Effector CD8-positive, alpha-beta T cell (primary cell): ENCODE measurements at regions not wholly inside any gene's neighbourhood (a gene's known extent, or its start where the extent isn't known, plus 50 kb on each side); places are given as distances from the start of the nearest gene placed in this dataset.
"Not testable (repeated sequence)": the region's sequence is repeated elsewhere in the genome, so short reads cannot be mapped to it uniquely, and the experiment has no call there.

Source experiments
- DNase-seq: peaks from one replicate; lab custom pipeline; 2025; lab: John Stamatoyannopoulos, UW

DNA sequence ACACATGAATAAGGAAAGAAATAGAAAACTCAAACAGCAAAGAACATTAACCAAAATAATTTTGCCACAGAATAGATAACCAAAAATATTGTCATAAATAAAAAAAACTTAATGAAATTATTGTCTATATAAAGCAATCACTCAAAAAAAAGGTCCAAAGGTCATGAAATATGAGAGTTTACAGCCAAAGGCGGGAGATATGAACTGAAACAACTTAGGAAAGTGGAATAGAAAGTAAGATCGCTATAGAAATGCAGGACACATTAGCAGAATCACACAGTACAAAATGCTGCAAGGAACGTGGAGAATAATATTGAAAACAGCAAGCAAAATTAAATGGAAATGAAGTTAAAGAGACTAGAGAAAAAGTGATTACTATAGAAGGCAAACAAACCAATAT, 375.0 kb upstream of the ARHGEF26 start:
- DNase-seq = no peak

DNA sequence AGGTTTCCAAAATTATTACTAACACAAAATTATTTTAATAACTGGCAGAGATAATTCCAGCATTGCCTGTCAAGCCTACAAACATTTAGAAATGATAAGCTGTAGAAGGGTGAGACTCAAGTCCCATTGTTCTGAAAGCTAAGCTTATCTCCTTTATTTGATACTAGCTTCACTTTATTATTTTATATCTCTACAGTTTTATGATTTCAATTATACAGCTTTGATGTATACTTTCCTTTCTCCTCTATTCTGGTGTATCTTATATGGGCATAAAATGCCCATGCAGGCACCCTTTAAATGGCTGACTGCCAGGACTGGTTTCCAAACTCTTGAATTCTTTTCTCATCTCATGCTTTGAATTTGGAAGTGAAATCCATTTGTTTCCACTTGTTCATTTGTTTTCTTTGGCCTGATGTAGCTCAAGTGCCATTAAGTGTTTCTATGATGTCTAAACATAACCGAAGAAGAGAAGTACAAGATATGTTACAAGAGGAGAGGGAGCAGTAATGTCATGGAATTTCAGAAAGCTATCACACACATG, 372.1 kb upstream of the ARHGEF26 start:
- DNase-seq = no peak

DNA sequence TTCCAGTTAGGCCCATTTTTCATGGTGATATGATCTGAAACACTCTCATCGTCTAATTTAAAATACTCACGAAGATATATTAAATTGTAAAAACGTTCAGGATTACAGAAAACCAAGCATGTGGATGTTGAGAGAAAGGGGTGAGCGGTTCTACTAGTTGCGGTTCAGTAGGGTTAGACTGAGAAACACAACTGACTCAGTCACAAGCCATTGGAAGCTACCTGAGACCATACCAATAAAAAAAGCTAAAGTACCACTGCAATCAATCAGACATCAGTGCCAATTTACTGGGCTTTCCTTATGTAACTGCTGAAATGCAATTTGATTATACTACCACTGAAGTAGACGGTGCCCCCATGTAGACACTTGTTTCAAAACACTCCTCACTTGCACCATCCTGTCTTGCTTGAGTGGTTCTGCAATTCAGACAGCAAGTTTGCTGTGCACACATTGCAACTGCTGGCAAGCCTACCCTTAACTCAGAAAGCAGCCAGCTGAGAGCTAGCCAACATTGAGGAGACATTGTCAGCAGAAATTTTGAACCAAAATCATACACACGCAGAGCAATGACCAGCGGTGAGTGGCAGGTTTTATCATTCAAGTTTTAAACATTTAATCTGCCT, 368.7 kb upstream of the ARHGEF26 start:
- DNase-seq = no peak

DNA sequence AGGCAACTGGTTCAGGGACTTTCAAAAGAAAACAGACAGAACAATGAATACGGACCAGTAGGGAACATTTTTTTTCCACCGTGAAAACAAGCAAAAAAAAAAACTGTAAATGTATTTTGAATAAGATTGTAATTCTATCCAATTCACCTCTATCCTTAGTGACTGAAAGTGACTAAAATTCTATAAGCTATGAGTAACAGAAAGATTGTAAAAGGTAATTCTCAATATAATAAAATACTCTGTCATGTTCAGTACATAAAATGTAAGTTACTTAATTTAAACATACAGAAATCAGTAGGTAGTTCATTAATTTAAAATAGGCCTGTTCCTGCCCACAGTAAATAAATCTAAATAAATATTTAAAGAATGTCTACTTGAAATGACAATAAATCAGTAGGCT, 368.2 kb upstream of the ARHGEF26 start:
- no peak for DNase-seq

DNA sequence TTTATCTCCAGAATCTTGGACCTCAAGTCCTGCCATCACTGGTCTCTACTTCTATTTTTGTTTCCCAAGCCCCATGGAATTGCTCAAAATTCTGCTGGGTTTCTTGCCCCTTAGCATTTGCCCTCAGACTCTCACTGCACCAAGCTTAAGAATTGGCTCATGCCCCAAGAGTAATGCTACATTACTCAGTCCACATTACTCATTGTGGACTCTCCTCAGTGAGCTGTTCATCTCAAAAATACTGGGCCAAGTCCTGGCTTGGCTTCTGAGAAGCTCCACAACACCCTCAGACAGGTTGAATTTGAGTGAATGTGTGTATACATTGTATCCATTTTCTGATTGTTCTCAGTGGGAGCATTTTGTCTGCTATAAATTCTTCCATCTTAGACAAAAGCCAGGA, 364.4 kb upstream of the ARHGEF26 start:
- DNase-seq = no peak

DNA sequence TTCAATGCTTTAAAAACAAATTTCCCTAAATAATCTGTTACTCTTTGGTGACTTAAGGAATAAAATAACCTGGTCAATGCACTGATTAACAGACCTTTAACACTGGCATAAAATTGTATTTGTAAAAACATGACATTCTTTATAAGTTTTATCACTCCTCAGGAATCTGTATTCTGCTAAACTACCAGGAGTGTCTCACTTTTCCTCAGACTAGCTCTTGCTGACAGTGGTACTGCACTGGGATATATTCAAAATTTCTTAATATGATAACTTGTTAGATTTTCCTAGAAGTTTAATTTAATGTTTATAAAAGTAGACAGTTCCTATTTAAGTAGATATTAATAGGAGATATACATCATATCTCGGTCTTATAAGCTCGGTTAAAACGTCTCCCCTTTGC, 363.4 kb upstream of the ARHGEF26 start:
- no peak for DNase-seq

DNA sequence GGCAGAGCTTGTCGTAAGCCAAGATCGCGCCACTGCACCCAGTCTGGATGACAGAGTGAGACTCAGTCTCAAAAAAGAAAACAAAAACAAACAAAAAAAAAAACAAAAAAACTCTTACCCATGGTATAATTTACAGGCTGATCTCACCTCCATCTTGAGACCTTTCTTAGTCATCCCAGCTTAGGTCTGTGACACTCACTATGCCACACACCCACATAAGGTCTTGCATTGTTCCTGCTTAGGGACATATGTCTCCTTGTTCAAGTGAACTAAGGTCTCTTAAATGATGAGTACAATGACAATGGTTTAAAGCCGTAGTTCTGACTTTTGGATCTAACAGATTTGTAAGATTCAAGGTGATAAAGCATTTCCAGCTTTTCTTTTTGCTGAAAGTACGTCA, 360.2 kb upstream of the ARHGEF26 start:
- DNase-seq = no peak

DNA sequence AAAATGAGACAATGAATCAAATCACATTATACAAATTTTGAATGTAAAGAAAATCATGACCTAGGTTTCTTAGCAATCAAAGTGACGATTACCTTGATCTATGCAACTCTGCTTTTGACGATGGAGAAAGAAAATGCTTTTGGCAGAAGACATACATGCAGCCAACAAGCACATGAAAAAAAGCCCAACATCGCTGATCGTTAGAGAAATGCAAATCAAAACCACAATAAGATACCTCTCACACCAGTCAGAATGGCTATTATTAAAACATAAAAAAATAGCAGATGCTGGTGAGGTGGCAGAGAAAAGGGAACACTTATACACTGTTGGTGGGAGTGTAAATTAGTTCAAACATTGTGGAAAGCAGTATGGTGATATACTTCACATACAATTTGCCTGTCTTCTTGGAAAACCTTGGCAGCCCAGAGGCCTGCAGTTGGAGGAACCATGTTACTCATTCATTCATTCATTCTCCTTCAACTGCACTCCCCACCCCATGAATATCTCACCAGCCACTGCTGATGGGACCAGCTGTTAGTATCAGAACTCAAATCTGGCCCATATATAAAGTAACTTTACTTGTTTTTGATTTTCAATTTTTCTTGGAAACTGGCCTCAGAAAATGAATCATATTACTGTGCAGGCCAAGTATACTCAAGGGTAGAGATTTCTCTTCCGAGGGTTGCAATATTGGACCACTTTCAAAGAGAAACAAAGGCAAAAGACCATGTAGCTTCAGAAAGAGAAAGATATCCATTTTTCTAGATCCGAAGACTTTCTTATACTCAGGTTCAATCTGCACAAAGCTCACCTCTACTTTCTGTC, 358.6 kb upstream of the ARHGEF26 start:
- no peak for DNase-seq

DNA sequence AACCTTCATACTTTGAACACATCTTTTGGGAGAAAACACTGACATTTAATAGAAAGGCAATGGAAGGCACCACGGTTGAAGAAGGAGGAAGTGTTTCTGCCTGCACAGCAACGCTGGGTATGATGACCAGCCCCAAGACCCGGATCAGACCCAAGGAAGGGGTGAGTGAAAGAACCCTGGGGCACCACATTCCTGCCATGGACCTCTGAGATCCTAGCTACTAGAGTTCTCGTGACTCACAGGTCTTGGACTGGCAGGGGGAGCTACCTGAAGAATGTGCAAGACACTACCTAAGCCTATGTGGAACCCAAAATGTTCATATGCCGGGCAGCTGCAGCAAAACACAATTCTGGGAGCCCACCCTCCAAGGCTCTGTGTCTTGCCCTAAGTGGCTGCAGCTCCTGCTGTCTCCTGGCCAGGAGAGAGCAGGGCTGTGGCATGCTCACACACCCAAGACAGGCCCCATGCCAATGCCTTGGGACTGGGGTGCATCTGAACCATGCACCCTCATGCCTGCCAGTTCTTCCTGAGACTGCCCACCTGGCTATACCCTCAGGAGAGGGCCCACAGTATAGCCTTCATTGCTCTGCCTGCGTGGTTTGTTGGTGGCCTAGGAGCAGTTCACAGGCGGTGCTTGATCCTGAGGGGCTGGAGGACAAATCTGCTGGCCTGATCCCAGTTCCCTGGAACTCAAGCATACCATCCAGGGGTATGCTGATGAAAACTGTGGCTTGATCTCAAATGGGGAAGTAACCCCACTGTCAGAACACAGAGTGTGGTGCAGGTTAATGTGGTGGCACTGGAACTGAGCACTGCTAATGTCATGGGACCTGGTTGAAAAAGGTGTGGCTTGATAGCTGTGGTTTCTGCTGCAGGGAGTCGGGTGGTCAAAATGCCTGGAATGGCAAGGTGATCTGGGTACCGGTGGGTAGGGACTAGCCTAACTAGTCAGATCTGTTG, 353.3 kb upstream of the ARHGEF26 start:
- DNase-seq = no peak

DNA sequence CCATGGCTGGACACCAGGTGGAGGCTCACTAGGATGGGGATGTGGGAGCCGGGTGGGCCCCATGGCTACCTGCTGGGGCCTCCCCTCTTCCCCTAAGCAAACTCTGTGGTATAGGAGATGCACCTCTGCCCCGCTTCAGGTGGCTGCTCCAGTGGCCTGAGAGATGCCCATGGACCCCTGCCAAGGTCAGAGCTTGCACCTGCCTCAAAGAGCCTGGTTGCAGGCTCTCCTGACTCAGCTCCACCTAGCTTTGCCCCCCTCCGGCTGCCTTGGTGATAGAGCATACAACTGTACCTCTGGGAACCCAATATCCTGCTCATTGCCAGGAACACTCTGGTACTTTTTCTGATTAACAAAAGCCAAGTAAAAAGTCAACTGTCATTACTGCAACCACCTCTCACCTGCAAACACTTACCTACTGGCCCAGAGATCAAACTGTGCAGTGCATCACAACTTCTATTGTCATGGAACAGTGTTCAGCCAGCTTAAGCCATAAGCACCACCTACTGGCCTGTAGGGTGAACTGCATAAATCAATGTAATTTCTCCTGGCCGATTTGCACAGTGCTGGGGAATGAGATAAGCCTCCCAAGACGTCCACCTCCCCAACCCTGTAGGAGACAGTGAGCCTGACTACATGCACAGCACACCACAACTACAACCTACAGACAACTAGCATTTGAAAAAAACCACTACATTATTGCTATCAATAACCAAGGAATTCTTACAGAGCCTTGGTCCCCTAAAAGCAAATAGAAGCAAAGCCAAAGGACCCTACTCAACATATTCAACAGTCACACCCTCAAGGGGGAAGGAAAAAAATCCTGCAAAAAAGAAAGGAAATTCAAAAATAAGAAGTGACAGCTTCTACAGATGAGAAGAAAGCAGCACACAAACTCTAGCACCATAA, 352.4 kb upstream of the ARHGEF26 start:
- no peak for DNase-seq

DNA sequence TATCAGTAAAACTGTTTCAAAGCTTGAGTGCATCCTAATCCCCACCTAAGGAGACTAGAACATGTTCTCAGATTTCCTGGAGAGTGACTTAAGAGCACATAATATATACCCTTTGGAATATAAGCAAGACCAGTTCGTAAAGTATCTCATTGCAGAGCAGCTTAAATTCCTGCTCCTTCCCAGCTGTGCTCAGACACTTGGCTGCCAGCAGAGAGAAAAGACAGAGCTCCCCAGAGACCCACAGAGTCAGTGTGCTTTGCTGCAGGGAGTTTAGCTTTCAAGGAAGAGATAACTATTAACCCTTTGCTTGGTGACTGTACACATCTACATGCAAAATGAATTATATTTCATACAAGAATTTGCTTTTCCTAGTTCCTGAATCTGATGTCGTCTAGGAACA, 338.1 kb upstream of the ARHGEF26 start:
- DNase-seq = no peak

DNA sequence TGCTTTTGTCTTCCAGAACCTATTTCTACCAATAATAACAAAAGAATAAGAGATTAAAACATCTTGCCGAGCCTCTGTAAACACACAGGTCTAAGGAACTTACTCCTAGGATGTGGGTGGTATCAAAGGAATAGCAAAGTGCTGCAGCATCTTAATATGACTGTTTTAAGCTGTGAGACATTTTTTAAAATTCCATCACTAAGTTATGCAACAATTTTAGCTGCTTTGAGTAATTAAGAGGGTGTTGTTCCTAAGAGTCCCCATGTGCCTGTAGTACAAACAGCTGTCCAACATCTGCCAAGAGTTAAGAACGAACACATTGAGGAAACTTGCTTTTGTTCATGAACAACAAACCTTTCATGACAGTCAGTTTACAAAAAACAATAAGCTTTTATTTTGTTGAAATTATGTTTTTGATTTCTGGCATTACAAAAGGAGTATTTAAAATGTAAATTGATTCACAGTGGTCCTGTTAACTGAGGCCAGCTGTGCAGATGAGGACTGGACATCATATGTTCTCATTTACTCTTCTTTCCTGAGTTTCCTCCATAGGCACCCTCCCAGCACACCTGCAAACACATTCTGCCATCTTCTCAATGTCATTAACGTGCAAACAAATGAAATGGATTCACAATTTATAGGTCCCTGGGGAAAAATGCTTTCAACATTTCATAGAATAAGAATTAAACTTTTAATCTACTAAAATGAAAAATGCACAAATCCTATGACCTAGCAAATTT, 337.3 kb upstream of the ARHGEF26 start:
- DNase-seq = no peak

DNA sequence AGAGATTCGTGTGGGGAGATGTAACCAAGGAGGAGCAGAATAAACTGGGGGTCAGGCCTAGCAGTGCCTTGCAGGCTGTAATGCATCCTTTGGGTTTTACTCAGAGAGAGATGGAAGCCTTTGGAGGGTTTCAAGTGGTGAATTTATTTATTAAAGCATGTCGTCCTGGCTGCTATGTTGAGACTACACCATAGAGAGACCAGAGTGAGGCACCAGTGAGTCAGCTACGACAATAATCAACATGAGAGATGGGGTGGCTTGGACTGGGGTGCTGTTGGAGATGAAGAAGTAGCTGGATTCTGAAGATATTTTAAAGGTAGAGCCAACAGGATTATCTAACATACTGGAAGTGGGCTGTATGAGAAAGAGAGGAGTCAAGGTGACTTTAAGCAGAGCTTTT, 335.3 kb upstream of the ARHGEF26 start:
- no peak for DNase-seq

DNA sequence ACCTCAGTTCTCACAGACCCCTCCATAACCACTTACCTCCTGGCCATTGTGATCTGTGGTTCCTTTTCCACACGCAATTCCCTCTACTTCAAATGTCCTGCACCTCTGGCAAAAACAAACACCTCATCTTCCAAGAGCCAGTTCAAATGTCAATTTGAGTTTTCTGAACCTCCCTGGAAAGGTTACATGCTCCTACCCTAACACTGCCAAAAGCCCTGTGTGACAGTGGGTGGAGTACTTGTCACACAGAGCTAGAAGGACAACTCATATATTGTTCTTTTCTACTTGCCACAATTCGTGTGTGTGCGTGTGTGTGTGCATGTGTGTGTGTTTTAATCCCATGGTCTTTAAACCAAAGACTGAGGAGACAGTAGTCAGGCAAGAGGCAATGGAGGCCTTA, 331.8 kb upstream of the ARHGEF26 start:
- DNase-seq = no peak

DNA sequence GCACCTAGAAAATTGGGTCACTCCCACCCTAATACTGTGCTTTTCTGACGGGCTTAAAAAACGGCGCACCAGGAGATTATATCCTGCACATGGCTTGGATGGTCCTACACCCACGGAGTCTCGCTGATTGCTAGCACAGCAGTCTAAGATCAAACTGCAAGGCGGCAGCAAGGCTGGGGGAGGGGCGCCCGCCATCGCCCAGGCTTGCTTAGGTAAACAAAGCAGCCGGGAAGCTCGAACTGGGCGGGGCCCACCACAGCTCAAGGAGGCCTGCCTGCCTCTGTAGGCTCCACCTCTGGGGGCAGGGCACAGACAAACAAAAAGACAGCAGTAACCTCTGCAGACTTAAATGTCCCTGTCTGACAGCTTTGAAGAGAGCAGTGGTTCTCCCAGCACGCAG, 324.1 kb upstream of the ARHGEF26 start:
- not testable (repeated sequence) for DNase-seq

DNA sequence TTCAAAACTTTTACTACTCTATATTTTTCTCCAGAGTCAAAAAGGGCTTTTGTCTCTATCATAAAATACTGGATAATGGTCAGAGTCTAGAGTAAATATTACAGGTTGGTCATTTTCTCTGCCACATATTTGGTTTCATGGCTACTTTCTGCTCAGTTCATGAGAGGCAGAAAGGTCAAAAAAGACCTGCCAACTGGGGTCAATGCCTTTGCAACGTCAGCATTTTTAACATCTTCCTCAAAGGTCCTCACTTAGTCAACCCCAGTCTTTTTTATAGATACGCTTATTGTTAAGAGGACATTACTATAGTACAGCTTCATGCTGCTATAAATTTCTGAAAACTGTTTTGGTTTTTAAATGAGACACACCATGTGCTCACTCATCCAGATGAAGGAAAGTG, 312.1 kb upstream of the ARHGEF26 start:
- DNase-seq = no peak

DNA sequence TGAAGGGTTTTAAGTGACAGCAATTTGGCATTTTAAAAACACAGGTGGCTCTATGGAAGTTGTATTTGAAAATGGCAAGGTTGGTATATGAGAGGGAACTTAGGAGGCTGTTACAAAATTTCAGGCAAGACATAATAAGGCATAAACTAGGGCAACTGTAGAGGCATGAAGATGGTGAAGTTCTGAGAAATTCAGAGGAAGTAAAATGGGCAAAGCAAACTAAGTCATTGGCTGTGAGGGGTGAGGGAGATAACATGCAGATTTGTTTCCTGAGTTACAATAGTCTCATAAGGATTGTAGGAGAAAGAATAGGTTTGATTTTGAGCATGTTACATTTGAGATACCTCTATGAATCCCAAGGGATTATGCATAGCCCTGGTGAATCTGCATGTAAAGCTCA, 302.9 kb upstream of the ARHGEF26 start:
- DNase-seq = no peak

DNA sequence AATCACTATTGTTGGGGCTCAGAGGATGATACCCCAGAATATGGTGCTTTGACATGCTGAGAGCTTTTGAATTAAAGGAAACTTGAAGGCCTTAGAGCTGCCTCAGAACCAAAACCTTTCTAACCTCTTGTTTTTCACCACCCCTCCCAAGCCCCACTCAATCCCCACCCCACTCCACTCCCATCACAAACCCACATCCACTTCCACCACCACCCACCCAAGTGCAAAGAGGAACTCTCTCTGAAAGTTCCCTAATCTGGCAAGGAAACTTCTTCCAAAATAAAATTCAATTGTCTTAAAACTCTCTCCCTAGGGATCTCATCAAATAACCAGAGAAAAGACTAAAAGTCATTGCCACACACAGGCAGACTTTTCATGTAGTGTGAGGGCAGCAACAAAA, 301.2 kb upstream of the ARHGEF26 start:
- no peak for DNase-seq

DNA sequence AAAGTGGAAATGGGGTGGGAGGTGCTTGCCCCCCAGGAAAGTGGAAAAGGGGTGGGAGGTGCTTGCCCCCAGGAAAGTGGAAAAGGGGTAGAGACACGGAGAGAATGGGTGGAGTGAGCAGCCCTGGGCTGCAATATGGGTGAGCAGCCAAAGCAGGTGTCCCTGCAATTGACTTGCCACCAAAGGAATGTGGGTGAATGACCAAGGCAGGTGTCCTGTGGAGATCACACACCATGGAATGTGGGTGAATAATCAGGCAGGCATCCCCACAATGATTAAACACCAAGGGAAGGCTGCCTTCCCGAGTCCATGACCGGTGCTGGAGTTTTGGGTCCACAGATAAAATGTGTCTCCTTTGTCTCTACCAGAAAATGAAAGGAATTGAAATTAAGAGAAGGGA, 292.8 kb upstream of the ARHGEF26 start:
- DNase-seq = not testable (repeated sequence)

DNA sequence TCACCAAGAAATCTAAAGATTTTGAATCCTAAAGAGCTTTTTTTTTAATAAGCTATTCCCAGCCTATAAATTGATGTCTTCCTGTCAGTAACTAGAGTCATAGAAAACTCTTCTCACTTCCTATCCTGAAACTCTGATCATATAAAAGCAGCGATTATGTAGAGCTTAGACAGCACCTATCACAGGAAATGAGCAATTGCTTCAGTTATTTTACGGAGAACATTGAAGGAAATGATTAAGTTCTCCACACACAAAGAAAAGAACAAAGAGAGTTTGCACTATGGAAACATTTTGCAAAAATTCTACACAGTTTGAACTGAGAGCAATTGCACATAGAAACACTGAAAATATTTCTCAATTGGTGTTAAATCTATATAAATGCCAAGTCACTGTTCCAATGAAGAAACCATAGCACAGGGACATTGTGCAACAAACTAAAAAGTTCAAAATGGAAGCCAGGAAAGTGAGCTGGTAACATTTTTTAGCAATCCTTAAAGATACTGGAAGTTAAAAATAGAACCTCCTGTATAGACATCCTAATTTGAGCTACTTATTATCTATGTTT, 291.5 kb upstream of the ARHGEF26 start:
- DNase-seq = no peak
